SK-N-SH treated with all-trans-retinoic acid at 6 μM for 48 hours (cell line): ENCODE measurements at regions not wholly inside any gene's neighbourhood (a gene's known extent, or its start where the extent isn't known, plus 50 kb on each side); places are given as distances from the start of the nearest gene placed in this dataset.

Experiments
- ATAC-seq: fragments of 200-7000 bp; cut with Tn5 transposase; 3 replicates; pipeline ENCODE4 v1.9.1; 2020; ENCODE audit warnings: mild to moderate bottlenecking, moderate library complexity
- BACH2 ChIP-seq: fragments of 250-450 bp; sonication (Bioruptor Pico); IDR thresholded peaks from 2 replicates; pipeline ENCODE4 v1.9.0; 2021; ENCODE audit warnings: mild to moderate bottlenecking, borderline replicate concordance
- CREB5 ChIP-seq: fragments of 250-450 bp; sonication (Bioruptor Pico); IDR thresholded peaks from 2 replicates; pipeline ENCODE4 v1.5.1; 2020; ENCODE audit warnings: low read depth, mild to moderate bottlenecking, moderate library complexity
- CSDC2 ChIP-seq: fragments of 250-450 bp; sonication (Bioruptor Pico); IDR thresholded peaks from 2 replicates; pipeline ENCODE4 v1.5.0; 2020; ENCODE audit warnings: mild to moderate bottlenecking, moderate library complexity
- CSRNP3 ChIP-seq: fragments of 250-450 bp; sonication (Bioruptor Pico); IDR thresholded peaks from 2 replicates; pipeline ENCODE4 v1.5.1; 2021; ENCODE audit warnings: mild to moderate bottlenecking, moderate library complexity
- ESRRG ChIP-seq: fragments of 250-450 bp; sonication (Bioruptor Pico); IDR thresholded peaks from 2 replicates; pipeline ENCODE4 v1.6.1; 2021; ENCODE audit warnings: mild to moderate bottlenecking
- GLIS3 ChIP-seq: fragments of 250-450 bp; sonication (Bioruptor Pico); IDR thresholded peaks from 2 replicates; pipeline ENCODE4 v1.5.0; 2020; ENCODE audit warnings: mild to moderate bottlenecking, moderate library complexity
- ISL1 ChIP-seq: fragments of 250-450 bp; sonication (Bioruptor Pico); IDR thresholded peaks from 2 replicates; pipeline ENCODE4 v2.1.2; 2022; ENCODE audit warnings: mild to moderate bottlenecking, moderate library complexity
- OSR1 ChIP-seq: fragments of 250-450 bp; sonication (Bioruptor Pico); IDR thresholded peaks from 2 replicates; pipeline ENCODE4 v1.8.0; 2022; ENCODE audit warnings: moderate library complexity, mild to moderate bottlenecking, inconsistent platforms
- PATZ1 ChIP-seq: fragments of 250-450 bp; sonication (Bioruptor Pico); IDR thresholded peaks from 2 replicates; pipeline ENCODE4 v1.8.0; 2020; ENCODE audit warnings: mild to moderate bottlenecking, moderate library complexity, borderline replicate concordance
- POU6F1 ChIP-seq: fragments of 250-450 bp; sonication (Bioruptor Pico); IDR thresholded peaks from 2 replicates; pipeline ENCODE4 v1.8.0; 2021; ENCODE audit warnings: low read depth, mild to moderate bottlenecking, moderate library complexity, borderline replicate concordance
- PPARA ChIP-seq: fragments of 250-450 bp; sonication (Bioruptor Pico); IDR thresholded peaks from 2 replicates; pipeline ENCODE4 v1.5.0; 2020; ENCODE audit warnings: mild to moderate bottlenecking, borderline replicate concordance
- SNAI2 ChIP-seq: fragments of 250-450 bp; sonication (Bioruptor Pico); IDR thresholded peaks from 2 replicates; pipeline ENCODE4 v1.5.0; 2020; ENCODE audit warnings: mild to moderate bottlenecking, moderate library complexity
- TCF4 ChIP-seq: fragments of 250-450 bp; sonication (Bioruptor Pico); IDR thresholded peaks from 2 replicates; pipeline ENCODE4 v1.8.0; 2021; ENCODE audit warnings: mild to moderate bottlenecking, moderate library complexity, borderline replicate concordance
- TOX ChIP-seq: fragments of 250-450 bp; sonication (Bioruptor Pico); IDR thresholded peaks from 2 replicates; pipeline ENCODE4 v1.8.0; 2021; ENCODE audit warnings: mild to moderate bottlenecking, moderate library complexity, borderline replicate concordance
- TSHZ2 ChIP-seq: fragments of 250-450 bp; sonication (Bioruptor Pico); IDR thresholded peaks from 2 replicates; pipeline ENCODE4 v1.5.0; 2020; ENCODE audit warnings: mild to moderate bottlenecking, moderate library complexity
- ZC3H10 ChIP-seq: fragments of 250-450 bp; sonication (Bioruptor Pico); IDR thresholded peaks from 2 replicates; pipeline ENCODE4 v1.5.1; 2021; ENCODE audit warnings: mild to moderate bottlenecking, moderate library complexity
- ZFP3 ChIP-seq: fragments of 250-450 bp; sonication (Bioruptor Pico); IDR thresholded peaks from 2 replicates; pipeline ENCODE4 v1.5.0; 2020; ENCODE audit warnings: mild to moderate bottlenecking, moderate library complexity
- ZFP30 ChIP-seq: fragments of 450-650 bp; formaldehyde crosslinking; IDR thresholded peaks from 2 replicates; pipeline ENCODE4 v1.5.0; 2022; ENCODE audit warnings: mild to moderate bottlenecking, moderate library complexity
- ZNF70 ChIP-seq: fragments of 450-650 bp; formaldehyde crosslinking; IDR thresholded peaks from 2 replicates; pipeline ENCODE4 v1.5.0; 2020; ENCODE audit warnings: mild to moderate bottlenecking, moderate library complexity
- ZNF8 ChIP-seq: fragments of 450-650 bp; formaldehyde crosslinking; IDR thresholded peaks from 2 replicates; pipeline ENCODE4 v1.5.0; 2020; ENCODE audit warnings: mild to moderate bottlenecking, moderate library complexity

GRCh38 chr11:106446302-106446701 lies 368.8 kb downstream of the AASDHPPT start:
- no peak for TF ChIP-seq ISL1
- no peak for TF ChIP-seq CSDC2 (CRISPR knock-in tag)
- no peak for TF ChIP-seq TOX (CRISPR knock-in tag)
- TF ChIP-seq ZFP3 (CRISPR knock-in tag) = no peak
- no peak for TF ChIP-seq GLIS3
- TF ChIP-seq ZFP30 (CRISPR knock-in tag) = no peak
- no peak for TF ChIP-seq ZC3H10 (CRISPR knock-in tag)
- no peak for TF ChIP-seq SNAI2 (CRISPR knock-in tag)
- TF ChIP-seq ESRRG (CRISPR knock-in tag) = no peak
- TF ChIP-seq OSR1 (CRISPR knock-in tag) = no peak
- no peak for TF ChIP-seq PPARA (CRISPR knock-in tag)
- TF ChIP-seq BACH2 = no peak
- TF ChIP-seq TCF4 (CRISPR knock-in tag) = no peak
- no peak for ATAC-seq

GRCh38 chr11:106446955-106447354 lies 369.5 kb downstream of the AASDHPPT start:
- TF ChIP-seq ZNF8 (CRISPR knock-in tag) = no peak
- no peak for TF ChIP-seq GLIS3
- no peak for TF ChIP-seq POU6F1 (CRISPR knock-in tag)
- TF ChIP-seq SNAI2 (CRISPR knock-in tag) = no peak
- no peak for TF ChIP-seq ZNF70 (CRISPR knock-in tag)
- no peak; the same call in 1 of the 2 replicates for TF ChIP-seq CSDC2 (CRISPR knock-in tag)
- TF ChIP-seq TOX (CRISPR knock-in tag) = no peak
- ATAC-seq = peak; percentile 82

- no peak; the same call in 1 of the 3 replicates for ATAC-seq
- TF ChIP-seq ZC3H10 (CRISPR knock-in tag) (no peak), CSDC2 (CRISPR knock-in tag) (no peak), ZNF70 (CRISPR knock-in tag) (no peak), SNAI2 (CRISPR knock-in tag) (no peak), PPARA (CRISPR knock-in tag) (no peak), POU6F1 (CRISPR knock-in tag) (no peak), TOX (CRISPR knock-in tag) (no peak), PATZ1 (CRISPR knock-in tag) (no peak), GLIS3 (no peak), TSHZ2 (CRISPR knock-in tag) (no peak), CREB5 (CRISPR knock-in tag) (no peak), CSRNP3 (no peak), OSR1 (CRISPR knock-in tag) (no peak), TCF4 (CRISPR knock-in tag) (no peak)
- TF ChIP-seq, all 23 proteins: peak for 0
These were observed 370.2 kb downstream of the AASDHPPT start for GRCh38 chr11:106447631-106448191.
